Left lung (tissue), 4 donors: ENCODE measurements at regions not wholly inside any gene's neighbourhood (a gene's known extent, or its start where the extent isn't known, plus 50 kb on each side); places are given as distances from the start of the nearest gene placed in this dataset.

ENCODE experiments used
- ATAC-seq: fragments of 200-7000 bp; cut with Tn5 transposase; one replicate; pipeline ENCODE4 v1.9.1; 2020; ENCODE audit warnings: moderate library complexity
- DNase-seq, 4 donors: peaks; one replicate each; pipeline ENCODE4 v3.0.0-alpha.2; 2013 to 2020
- H3K27ac ChIP-seq, 2 donors: fragments of 200-600 bp; sonication (generic) in 1 of 2; one replicate each; pipeline versions ENCODE4 v1.5.0 to v1.8.0; 2020 to 2021
- H3K27me3 ChIP-seq, 2 donors: fragments of 200-600 bp; sonication (generic) in 1 of 2; one replicate each; pipeline versions ENCODE4 v1.5.0 to v1.8.0; 2020 to 2021
- H3K36me3 ChIP-seq, 2 donors: fragments of 200-600 bp; sonication (generic) in 1 of 2; one replicate each; pipeline versions ENCODE4 v1.5.0 to v1.8.0; 2020 to 2021
- H3K4me1 ChIP-seq, 2 donors: fragments of 200-600 bp; one replicate each; pipeline ENCODE4 v1.8.0; 2021
- H3K4me3 ChIP-seq, 2 donors: fragments of 200-600 bp; sonication (generic) in 1 of 2; one replicate each; pipeline versions ENCODE4 v1.5.0 to v1.8.0; 2020 to 2021; ENCODE audit warnings: mild to moderate bottlenecking in 1 of 2
- H3K9me3 ChIP-seq, 2 donors: fragments of 200-600 bp; sonication (generic) in 1 of 2; one replicate each; pipeline versions ENCODE4 v1.5.0 to v1.8.0; 2020 to 2021
- CTCF ChIP-seq, 2 donors: fragments of 200-600 bp; sonication (generic) in 1 of 2; IDR thresholded peaks; one replicate each; pipeline versions ENCODE4 v1.5.0 to v1.8.0; 2021; ENCODE audit warnings: antibody characterized with exemption in 2 of 2
- intact Hi-C, 2 donors: fragments of 100-400 bp; cut with DNase I; formaldehyde crosslinking; loops; one replicate each; pipeline versions ENCODE4 v1.11.2 to v1.14.2; 2022
- donor health status: DM: no; HTN: yes; CAD: no.
- donor health status: DM: no; HTN: no; CAD: no.

GRCh38 chr10:117750616-117751015 lies 208.1 kb downstream of the EMX2 start:
- no peak overlapping the region for H3K4me3 ChIP-seq
- H3K27me3 ChIP-seq: peaks cover 0 to 11% of the 10 kb centered on the region in 2 donors
- ATAC-seq: no peak
- no peak overlapping the region for H3K27ac ChIP-seq
- no peak for DNase-seq
- no peaks in the 10 kb centered on the region for H3K4me1 ChIP-seq
- no peaks in the 10 kb centered on the region for H3K9me3 ChIP-seq
- no peaks in the 10 kb centered on the region for H3K36me3 ChIP-seq
- no peak for TF ChIP-seq CTCF (IDR thresholded peaks at IDR 0.05)
- intact Hi-C loops: no loop called here

DNA sequence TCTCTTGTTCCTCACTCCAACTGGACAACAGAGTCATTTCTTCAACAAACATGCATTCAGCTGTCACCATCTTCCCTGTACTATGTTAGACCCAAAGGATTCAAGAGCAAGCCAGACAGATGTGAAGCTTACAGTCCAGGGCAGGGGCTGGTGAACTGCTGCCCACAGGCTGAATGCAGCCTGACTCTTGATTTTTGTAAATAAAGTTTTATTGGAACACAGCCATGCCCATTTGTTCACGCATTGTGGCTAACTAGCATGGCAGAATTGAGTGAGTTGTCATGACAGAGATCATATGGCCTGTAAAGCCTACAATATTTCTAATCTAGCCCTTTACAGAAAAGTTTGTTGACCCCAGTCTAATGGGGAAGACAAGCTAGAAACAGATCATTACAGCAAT lies 208.7 kb downstream of the EMX2 start:
- TF ChIP-seq CTCF (IDR thresholded peaks at IDR 0.05): no peak

GRCh38 chr10:117752103-117752502 lies 209.6 kb downstream of the EMX2 start:
- H3K4me1 ChIP-seq: no peaks in the 10 kb centered on the region
- intact Hi-C loops: no loop called here
- H3K36me3 ChIP-seq: no peaks in the 10 kb centered on the region
- no peak for DNase-seq
- TF ChIP-seq CTCF (IDR thresholded peaks at IDR 0.05): no peak
- no peak overlapping the region for H3K4me3 ChIP-seq
- H3K9me3 ChIP-seq: no peaks in the 10 kb centered on the region
- no peak overlapping the region for H3K27ac ChIP-seq
- ATAC-seq: no peak
- peaks cover 0 to 12% of the 10 kb centered on the region in 2 donors for H3K27me3 ChIP-seq

More for the DNA sequence above, 208.7 kb downstream of the EMX2 start:
- DNase-seq (no peak), ATAC-seq (no peak)
- H3K36me3 ChIP-seq: no peaks in the 10 kb centered on the region
- intact Hi-C loops: no loop called here
- peaks cover 0 to 12% of the 10 kb centered on the region in 2 donors for H3K27me3 ChIP-seq
- H3K27ac ChIP-seq: no peak overlapping the region
- no peak overlapping the region for H3K4me3 ChIP-seq
- no peaks in the 10 kb centered on the region for H3K4me1 ChIP-seq
- no peaks in the 10 kb centered on the region for H3K9me3 ChIP-seq

- H3K9me3 ChIP-seq: no peaks in the 10 kb centered on the region
- TF ChIP-seq CTCF (IDR thresholded peaks at IDR 0.05): no peak
- no peaks in the 10 kb centered on the region for H3K4me1 ChIP-seq
- no peak overlapping the region for H3K27ac ChIP-seq
- intact Hi-C loops: no loop called here
- ATAC-seq (no peak), DNase-seq (no peak)
- no peaks in the 10 kb centered on the region for H3K36me3 ChIP-seq
- H3K4me3 ChIP-seq: no peak overlapping the region
- peaks cover 0 to 12% of the 10 kb centered on the region in 2 donors for H3K27me3 ChIP-seq
Observed at GRCh38 chr10:117754770-117755658, 212.5 kb downstream of the EMX2 start.

DNA sequence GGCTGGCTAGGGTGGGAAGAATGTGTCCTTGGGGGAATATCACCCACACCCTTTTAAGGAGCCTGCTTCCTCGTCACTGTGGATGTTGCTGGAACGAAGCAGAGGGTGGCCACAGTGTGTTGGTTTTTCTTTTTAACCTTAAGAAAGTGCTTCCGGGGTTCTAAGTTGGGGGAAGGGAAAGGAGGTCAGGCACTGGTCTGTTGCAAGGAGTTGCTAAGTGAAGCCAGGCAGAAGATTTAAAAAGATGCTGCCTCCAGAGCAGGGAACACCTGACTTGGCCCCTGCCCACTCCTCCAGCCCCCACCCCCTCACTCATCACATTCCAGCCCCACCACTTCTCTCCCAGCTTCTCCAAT lies 213.1 kb downstream of the EMX2 start:
- no peak overlapping the region for H3K4me3 ChIP-seq
- no peak for TF ChIP-seq CTCF (IDR thresholded peaks at IDR 0.05)
- ATAC-seq (no peak), DNase-seq (no peak)
- H3K4me1 ChIP-seq: no peaks in the 10 kb centered on the region
- no peaks in the 10 kb centered on the region for H3K9me3 ChIP-seq
- H3K36me3 ChIP-seq: no peaks in the 10 kb centered on the region
- peaks cover 0 to 16% of the 10 kb centered on the region in 2 donors for H3K27me3 ChIP-seq
- no peak overlapping the region for H3K27ac ChIP-seq
- intact Hi-C loops: no loop called here
